M059J (cell line): ENCODE measurements at regions not wholly inside any gene's neighbourhood (a gene's known extent, or its start where the extent isn't known, plus 50 kb on each side); places are given as distances from the start of the nearest gene placed in this dataset.

ENCODE experiments used
- DNase-seq: peaks from one replicate; pipeline ENCODE4 v3.0.0-alpha.2; 2012; ENCODE audit warnings: low read depth

GRCh38 chr4:7127576-7127975, 59.7 kb upstream of the GRPEL1 start:
- DNase-seq: no peak

DNA sequence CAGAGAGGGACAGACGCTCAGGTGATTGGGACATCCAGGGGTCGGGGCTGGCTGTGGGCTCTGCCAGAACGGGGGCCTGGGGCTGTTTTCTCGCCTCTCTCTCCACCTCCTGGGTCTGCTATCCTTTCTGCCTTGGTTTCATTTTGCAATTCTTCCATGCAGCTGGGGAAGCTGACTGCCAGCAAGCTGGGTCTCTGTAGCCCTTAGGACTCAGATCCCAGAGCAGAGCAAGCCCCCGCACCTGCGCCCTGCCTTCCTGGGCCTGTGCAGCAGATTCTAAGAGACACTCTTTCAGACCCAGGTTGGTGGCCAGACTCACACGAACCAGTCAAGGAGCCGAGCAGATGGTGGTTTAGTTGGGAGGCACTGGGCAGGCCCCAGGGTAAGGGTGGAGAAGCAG, 59.1 kb upstream of the GRPEL1 start:
- no peak for DNase-seq

DNA sequence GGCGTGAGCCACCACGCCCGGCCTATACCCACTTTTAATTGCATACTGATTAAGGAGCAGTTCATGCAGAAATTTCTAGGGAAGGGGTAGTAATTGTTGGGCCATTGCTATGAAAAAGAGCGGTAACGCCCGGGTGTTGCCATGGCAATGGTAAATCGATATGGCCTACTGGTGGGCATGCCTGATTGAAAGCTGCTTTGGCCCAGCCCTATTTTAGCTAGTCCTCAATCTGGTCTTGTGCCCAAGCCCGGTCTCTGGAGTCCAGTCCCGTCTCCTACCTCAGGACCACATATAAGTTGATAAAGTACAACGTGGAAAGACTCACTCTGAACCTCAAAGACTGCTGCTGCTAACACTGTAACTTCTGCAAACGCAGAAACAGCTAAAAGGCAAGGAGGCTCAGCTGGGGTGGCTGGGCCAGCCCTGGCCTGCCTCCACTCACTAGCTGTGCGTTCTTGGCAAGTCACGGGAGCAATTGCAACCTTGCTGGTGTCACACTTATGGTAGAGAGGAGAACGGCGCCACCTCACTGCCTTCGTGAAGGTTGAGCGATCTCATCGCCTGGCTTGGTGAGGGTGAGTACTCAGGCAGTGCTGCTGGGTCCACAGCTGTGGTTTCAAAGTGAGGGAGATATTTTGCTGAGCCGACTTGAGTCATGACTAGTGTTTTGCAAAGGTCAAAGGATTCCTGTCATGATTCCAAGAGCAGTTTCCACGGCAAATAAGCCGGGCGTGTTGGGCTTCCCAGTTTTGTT, 57.0 kb upstream of the GRPEL1 start:
- peak; percentile 83 for DNase-seq

DNA sequence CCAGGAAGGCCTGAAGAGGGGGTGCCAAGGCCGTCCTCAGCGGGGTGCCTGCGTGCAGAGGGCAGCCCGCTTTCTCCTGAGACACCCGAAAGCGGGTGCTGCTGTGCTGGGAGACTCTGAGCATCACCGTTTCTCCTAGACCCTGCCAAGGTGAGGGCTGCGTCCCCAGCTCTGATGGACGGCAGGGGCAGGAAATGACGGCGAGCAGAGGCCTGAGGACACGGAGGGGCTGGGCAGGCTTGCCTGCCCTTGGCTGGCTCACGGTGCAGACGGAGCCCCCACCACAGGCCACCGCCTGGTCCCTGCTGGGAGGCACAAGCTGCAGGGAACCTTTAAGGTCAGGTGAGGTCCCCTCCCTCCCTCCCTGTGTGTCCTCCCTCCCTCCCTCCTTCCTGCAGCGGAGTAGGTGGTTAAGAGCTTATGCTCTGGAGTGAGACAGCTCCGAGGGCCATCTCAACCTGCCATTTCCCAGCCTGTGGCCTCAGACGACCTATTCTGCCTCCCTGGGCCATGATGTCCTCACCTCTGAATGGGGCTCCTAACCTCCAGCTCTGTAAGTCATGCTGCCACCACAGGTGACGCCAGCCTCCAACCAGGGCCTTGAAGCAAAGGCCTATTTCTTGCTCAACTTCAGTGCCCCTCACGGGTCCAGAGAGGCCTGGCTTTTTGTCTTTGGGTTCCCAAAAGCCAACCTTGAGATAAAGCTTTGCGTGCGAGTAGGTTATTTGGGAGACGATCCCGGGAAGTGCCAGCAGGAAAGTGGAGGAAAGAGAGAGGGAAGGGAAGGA, 54.2 kb upstream of the GRPEL1 start:
- no peak for DNase-seq

GRCh38 chr4:7121174-7121573, 53.3 kb upstream of the GRPEL1 start:
- no peak for DNase-seq

GRCh38 chr4:7120341-7120740, 52.5 kb upstream of the GRPEL1 start:
- peak; percentile 38 for DNase-seq

DNA sequence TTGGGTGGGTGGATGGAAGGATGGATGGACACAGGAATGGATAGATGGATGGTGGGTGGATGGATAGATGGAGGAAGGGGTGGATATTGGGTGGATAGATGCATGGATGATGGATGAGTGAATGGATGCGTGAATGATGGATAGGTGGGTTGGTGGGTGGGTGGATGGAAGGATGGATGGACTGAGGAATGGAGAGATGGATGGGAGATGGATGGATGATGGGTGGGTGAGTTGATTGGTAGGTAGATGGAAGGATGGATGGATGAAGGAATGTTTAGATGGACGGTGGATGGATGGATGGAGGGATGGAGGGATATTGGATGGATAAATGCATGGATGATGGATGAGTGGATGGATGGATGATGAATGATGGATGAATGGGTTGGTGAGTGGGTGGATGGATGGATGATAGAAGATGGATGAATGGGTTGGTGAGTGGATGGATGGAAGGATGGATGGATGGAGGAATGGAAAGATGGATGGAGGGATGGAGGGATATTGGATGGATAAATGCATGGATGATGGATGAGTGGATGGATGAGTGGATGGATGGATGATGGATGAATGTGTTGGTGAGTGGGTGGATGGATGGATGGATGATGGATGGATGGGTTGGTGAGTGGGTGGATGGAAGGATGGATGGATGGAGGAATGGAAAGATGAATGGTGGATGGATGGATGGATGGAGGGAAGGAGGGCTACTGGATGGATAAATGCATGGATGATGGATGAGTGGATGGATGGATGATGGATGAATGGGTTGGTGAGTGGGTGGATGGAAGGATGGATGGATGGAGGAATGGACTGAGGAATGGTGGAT, 50.4 kb upstream of the GRPEL1 start:
- DNase-seq: no peak
